GM21717 (cell line): ENCODE measurements at regions not wholly inside any gene's neighbourhood (a gene's known extent, or its start where the extent isn't known, plus 50 kb on each side); places are given as distances from the start of the nearest gene placed in this dataset.

ENCODE experiments used
- ATAC-seq: cut with Tn5 transposase; IDR thresholded peaks from one replicate; pipeline ENCODE4 v1.9.1; 2021; ENCODE audit warnings: mild to moderate bottlenecking, moderate library complexity; ENCODE audit not compliant: unreplicated experiment

- no peak for ATAC-seq
Observed at GRCh38 chr7:81533931-81534330, 235.9 kb downstream of the HGF start.

- no peak for ATAC-seq
Observed at GRCh38 chr7:81533426-81533825, 236.4 kb downstream of the HGF start.

- ATAC-seq: no peak
Observed at GRCh38 chr7:81529785-81530184, 240.1 kb downstream of the HGF start.

- no peak for ATAC-seq
Observed at GRCh38 chr7:81527651-81528050, 242.2 kb downstream of the HGF start.

- ATAC-seq: no peak
Observed at GRCh38 chr7:81526971-81527370, 242.9 kb downstream of the HGF start.

- no peak for ATAC-seq
Observed at GRCh38 chr7:81525841-81526240, 244.0 kb downstream of the HGF start.

- ATAC-seq: no peak
Observed at GRCh38 chr7:81519886-81520285, 250.0 kb downstream of the HGF start.

GRCh38 chr7:81516898-81517297 is 252.9 kb downstream of the HGF start:
- no peak for ATAC-seq

GRCh38 chr7:81515009-81515408 is 254.8 kb downstream of the HGF start:
- ATAC-seq: no peak

- no peak for ATAC-seq
Observed at GRCh38 chr7:81514546-81514945, 255.3 kb downstream of the HGF start.

GRCh38 chr7:81510122-81510521 is 259.7 kb downstream of the HGF start:
- no peak for ATAC-seq

- no peak for ATAC-seq
Observed at GRCh38 chr7:81507221-81507620, 262.6 kb downstream of the HGF start.

- no peak for ATAC-seq
Observed at GRCh38 chr7:81506609-81507008, 263.2 kb downstream of the HGF start.

GRCh38 chr7:81503771-81504170 is 266.1 kb downstream of the HGF start:
- ATAC-seq: no peak

- no peak for ATAC-seq
Observed at GRCh38 chr7:81503336-81503735, 266.5 kb downstream of the HGF start.

GRCh38 chr7:81501220-81501619 is 268.6 kb downstream of the HGF start:
- no peak for ATAC-seq

GRCh38 chr7:81500631-81501030 is 269.2 kb downstream of the HGF start:
- no peak for ATAC-seq

GRCh38 chr7:81499262-81500116 is 270.4 kb downstream of the HGF start:
- ATAC-seq: peak; percentile 79

GRCh38 chr7:81498176-81498575 is 271.7 kb downstream of the HGF start:
- ATAC-seq: no peak

GRCh38 chr7:81492910-81493309 is 276.9 kb downstream of the HGF start:
- ATAC-seq: no peak

GRCh38 chr7:81492240-81492639 is 277.6 kb downstream of the HGF start:
- no peak for ATAC-seq

GRCh38 chr7:81491573-81491972 is 278.3 kb downstream of the HGF start:
- no peak for ATAC-seq

GRCh38 chr7:81488210-81488609 is 281.6 kb downstream of the HGF start:
- ATAC-seq: no peak
